ENCODE measurements at regions not wholly inside any gene's neighbourhood (a gene's known extent, or its start where the extent isn't known, plus 50 kb on each side); places are given as distances from the start of the nearest gene placed in this dataset.

- H4K20me1 ChIP-seq (ENCODE audit: insufficient read depth) = no peaks in the 10 kb centered on the region
- POLR2A ChIA-PET = no interaction called here
- H3K9ac ChIP-seq = no peak overlapping the region
- no peaks in the 10 kb centered on the region for H3K9me2 ChIP-seq
- no peak for DNase-seq
- H3K79me2 ChIP-seq (ENCODE audit: insufficient read depth) = no peaks in the 10 kb centered on the region
- no peak overlapping the region for H3K27ac ChIP-seq (ENCODE audit: low read depth in 2 of 2, low read length in 1 of 2)
- no peaks in the 10 kb centered on the region for H3F3A ChIP-seq (replicated peaks; ENCODE audit: insufficient read depth)
- H3K36me3 ChIP-seq (replicated peaks in 1 of 2; ENCODE audit: control insufficient read depth in 1 of 2, insufficient read depth in 2 of 2, low read length in 1 of 2) = no peaks in the 10 kb centered on the region
- no peak for TF ChIP-seq IRF3 (IDR thresholded peaks at IDR 0.05; ENCODE audit: low read depth, low read length)
- TF ChIP-seq TEAD4 (IDR thresholded peaks at IDR 0.05; ENCODE audit: borderline replicate concordance, insufficient read depth) = no peak
- no peak for TF ChIP-seq YY1 (IDR thresholded peaks at IDR 0.05; ENCODE audit: low read depth)
- no peak for TF ChIP-seq ZBTB33 (IDR thresholded peaks at IDR 0.05; ENCODE audit: borderline replicate concordance, low read depth)
- no peak for TF ChIP-seq POLR2AphosphoS5 (IDR thresholded peaks at IDR 0.05; ENCODE audit: low read depth, low read length)
- TF ChIP-seq GABPA (IDR thresholded peaks at IDR 0.05; ENCODE audit: low read depth) = no peak
- TF ChIP-seq RXRA (IDR thresholded peaks at IDR 0.05; ENCODE audit: borderline replicate concordance, low read depth) = no peak
- no peak for TF ChIP-seq EP300 (IDR thresholded peaks at IDR 0.05; ENCODE audit: borderline replicate concordance in 1 of 2, low read depth in 1 of 2, low read length in 1 of 2)
- no peak for TF ChIP-seq MEF2A (IDR thresholded peaks at IDR 0.05; ENCODE audit: borderline replicate concordance, low read depth)
- TF ChIP-seq NFIC (IDR thresholded peaks at IDR 0.05; ENCODE audit: borderline replicate concordance) = no peak
- TF ChIP-seq NRF1 (IDR thresholded peaks at IDR 0.05; ENCODE audit: low read depth, low read length) = no peak
- no peak for TF ChIP-seq RFX5 (IDR thresholded peaks at IDR 0.05; ENCODE audit: low read length)
- no peak overlapping the region for H3K4me2 ChIP-seq
- H2AFZ ChIP-seq (ENCODE audit: low read depth) = no peak overlapping the region
- no peak overlapping the region for H3K4me3 ChIP-seq (ENCODE audit: low read depth in 2 of 2, low read length in 1 of 2)
- no peaks in the 10 kb centered on the region for H3K4me1 ChIP-seq (ENCODE audit: control insufficient read depth in 1 of 2, insufficient read depth in 2 of 2, low read depth in 1 of 2, low read length in 1 of 2)
- CTCF ChIA-PET = no interaction called here
- H3K9me3 ChIP-seq = no peaks in the 10 kb centered on the region
- H3K27me3 ChIP-seq (ENCODE audit: insufficient read depth) = no peaks in the 10 kb centered on the region
Measured at GRCh38 chr14:97198813-97199212, 401.6 kb downstream of the VRK1 start.

GRCh38 chr14:97200245-97200644 lies 403.1 kb downstream of the VRK1 start:
- no peak overlapping the region for H3K4me2 ChIP-seq
- no peak for DNase-seq
- no peak overlapping the region for H3K9ac ChIP-seq
- no peaks in the 10 kb centered on the region for H3K36me3 ChIP-seq (replicated peaks in 1 of 2; ENCODE audit: control insufficient read depth in 1 of 2, insufficient read depth in 2 of 2, low read length in 1 of 2)
- WGBS (ENCODE audit: low lambda C conversion rate) = 12% methylated on average over 4 of the region's 4 CpGs
- TF ChIP-seq MXI1 (IDR thresholded peaks at IDR 0.05; ENCODE audit: low read depth, low read length) = no peak
- no peak for TF ChIP-seq EP300 (IDR thresholded peaks at IDR 0.05; ENCODE audit: borderline replicate concordance in 1 of 2, low read depth in 1 of 2, low read length in 1 of 2)
- TF ChIP-seq RXRA (IDR thresholded peaks at IDR 0.05; ENCODE audit: borderline replicate concordance, low read depth) = no peak
- TF ChIP-seq REST (IDR thresholded peaks at IDR 0.05; ENCODE audit: low read depth, low read length) = no peak
- TF ChIP-seq RFX5 (IDR thresholded peaks at IDR 0.05; ENCODE audit: low read length) = no peak
- no peak for TF ChIP-seq NFIC (IDR thresholded peaks at IDR 0.05; ENCODE audit: borderline replicate concordance)
- no peak for TF ChIP-seq ELF1 (IDR thresholded peaks at IDR 0.05)
- no peak for TF ChIP-seq TCF12 (IDR thresholded peaks at IDR 0.05)
- no peak for TF ChIP-seq FOXM1 (IDR thresholded peaks at IDR 0.05; ENCODE audit: low read depth)
- no peak for TF ChIP-seq ZBTB33 (IDR thresholded peaks at IDR 0.05; ENCODE audit: borderline replicate concordance, low read depth)
- H3F3A ChIP-seq (replicated peaks; ENCODE audit: insufficient read depth) = no peaks in the 10 kb centered on the region
- no peak overlapping the region for H3K27ac ChIP-seq (ENCODE audit: low read depth in 2 of 2, low read length in 1 of 2)
- no peaks in the 10 kb centered on the region for H3K9me2 ChIP-seq
- no peaks in the 10 kb centered on the region for H3K9me3 ChIP-seq
- no peak overlapping the region for H3K4me3 ChIP-seq (ENCODE audit: low read depth in 2 of 2, low read length in 1 of 2)
- no peaks in the 10 kb centered on the region for H4K20me1 ChIP-seq (ENCODE audit: insufficient read depth)
- ChIA-PET POLR2A (no interaction called here), CTCF (no interaction called here)
- H3K4me1 ChIP-seq (ENCODE audit: control insufficient read depth in 1 of 2, insufficient read depth in 2 of 2, low read depth in 1 of 2, low read length in 1 of 2) = no peaks in the 10 kb centered on the region
- H2AFZ ChIP-seq (ENCODE audit: low read depth) = no peak overlapping the region
- no peaks in the 10 kb centered on the region for H3K27me3 ChIP-seq (ENCODE audit: insufficient read depth)
- H3K79me2 ChIP-seq (ENCODE audit: insufficient read depth) = no peaks in the 10 kb centered on the region

All from SK-N-SH (cell line).